OCI-LY7 (cell line): ENCODE measurements at regions not wholly inside any gene's neighbourhood (a gene's known extent, or its start where the extent isn't known, plus 50 kb on each side); places are given as distances from the start of the nearest gene placed in this dataset.

Experiments
- BruUV-seq: library from RNA; stranded (reverse); fragments of 400-500 nt; replicated peaks from 2 replicates; lab custom pipeline; 2021; lab: Mats Ljungman, UMichigan
- CTCF ChIA-PET: fragments of 300-600 bp; sonication (Branson Sonifier 250); formaldehyde crosslinking; loops from one replicate; lab custom pipeline; 2022; ENCODE audit warnings: antibody characterized with exemption; ENCODE audit not compliant: unreplicated experiment; lab: Charles Lee
- POLR2A ChIA-PET: fragments of 300-600 bp; sonication (Branson Sonifier 250); formaldehyde crosslinking; loops from one replicate; lab custom pipeline; 2022; ENCODE audit warnings: antibody characterized with exemption; lab: Charles Lee
- DNase-seq: peaks from one replicate; pipeline ENCODE4 v3.0.0-alpha.2; 2015; ENCODE audit warnings: low spot score
- H2AFZ ChIP-seq: fragments of 200-600 bp; sonication (generic), shearing (Covaris generic); 2 replicates; pipeline ENCODE4 v1.6.1; 2014; ENCODE audit warnings: mild to moderate bottlenecking, antibody characterized with exemption, low read length, moderate library complexity
- H3K27ac ChIP-seq: fragments of 200-600 bp; sonication (generic); 2 replicates; pipeline ENCODE4 v1.5.1; 2014; ENCODE audit warnings: mixed run types, low read depth, mild to moderate bottlenecking, moderate library complexity, low read length, inconsistent platforms; ENCODE audit not compliant: poor library complexity, severe bottlenecking
- H3K36me3 ChIP-seq: fragments of 200-600 bp; sonication (generic); 2 replicates; pipeline ENCODE4 v1.6.1; 2014; ENCODE audit warnings: mild to moderate bottlenecking, antibody characterized with exemption, low read length, moderate library complexity, mixed read lengths; ENCODE audit not compliant: insufficient read depth
- H3K4me1 ChIP-seq: fragments of 200-600 bp; sonication (generic); 2 replicates; pipeline ENCODE4 v1.5.1; 2014; ENCODE audit warnings: mild to moderate bottlenecking, low read length; ENCODE audit not compliant: insufficient read depth, poor library complexity, severe bottlenecking
- H3K4me2 ChIP-seq: fragments of 200-600 bp; sonication (generic); 2 replicates; pipeline ENCODE4 v1.6.1; 2014; ENCODE audit warnings: mild to moderate bottlenecking, low read length
- H3K4me3 ChIP-seq: fragments of 200-600 bp; sonication (generic); 2 replicates; pipeline ENCODE4 v1.5.1; 2014; ENCODE audit warnings: mild to moderate bottlenecking, low read depth, low read length; ENCODE audit not compliant: poor library complexity, severe bottlenecking
- H3K79me2 ChIP-seq: fragments of 200-600 bp; sonication (generic); 2 replicates; pipeline ENCODE4 v1.6.1; 2016; ENCODE audit warnings: low read depth, mild to moderate bottlenecking, low read length, moderate library complexity, mixed read lengths; ENCODE audit not compliant: insufficient read depth
- H3K9me2 ChIP-seq: fragments of 200-600 bp; sonication (generic); 2 replicates; pipeline ENCODE4 v1.6.1; 2016; ENCODE audit warnings: mild to moderate bottlenecking, low read length, mixed read lengths; ENCODE audit not compliant: insufficient read depth
- H3K9me3 ChIP-seq: fragments of 200-600 bp; sonication (generic); 2 replicates; pipeline ENCODE4 v1.6.1; 2014; ENCODE audit warnings: mild to moderate bottlenecking, mixed run types, low read length, mixed read lengths
- H4K20me1 ChIP-seq: fragments of 200-600 bp; sonication (generic); 2 replicates; pipeline ENCODE4 v1.6.1; 2014; ENCODE audit warnings: mild to moderate bottlenecking, antibody characterized with exemption, low read length, moderate library complexity, mixed read lengths; ENCODE audit not compliant: insufficient read depth
- EZH2phosphoT487 ChIP-seq: fragments of 200-600 bp; sonication (generic); IDR thresholded peaks from 2 replicates; pipeline ENCODE4 v1.6.1; 2018; ENCODE audit warnings: low read depth, borderline replicate concordance, mild to moderate bottlenecking, mixed run types, antibody characterized with exemption, low read length, moderate library complexity, mixed read lengths
- intact Hi-C: fragments of 100-400 bp; cut with micrococcal nuclease; formaldehyde crosslinking; loops from one replicate; pipeline ENCODE4 v1.10.0; 2022; ENCODE audit not compliant: unreplicated experiment
- TF ChIP-seq, protein P1 (sequence below): fragments of 200-600 bp; sonication (generic); conservative IDR thresholded peaks from 2 replicates; pipeline ENCODE4 v1.5.1; 2014; ENCODE audit warnings: mild to moderate bottlenecking, antibody characterized with exemption, low read length, moderate library complexity, mixed read lengths

DNA sequence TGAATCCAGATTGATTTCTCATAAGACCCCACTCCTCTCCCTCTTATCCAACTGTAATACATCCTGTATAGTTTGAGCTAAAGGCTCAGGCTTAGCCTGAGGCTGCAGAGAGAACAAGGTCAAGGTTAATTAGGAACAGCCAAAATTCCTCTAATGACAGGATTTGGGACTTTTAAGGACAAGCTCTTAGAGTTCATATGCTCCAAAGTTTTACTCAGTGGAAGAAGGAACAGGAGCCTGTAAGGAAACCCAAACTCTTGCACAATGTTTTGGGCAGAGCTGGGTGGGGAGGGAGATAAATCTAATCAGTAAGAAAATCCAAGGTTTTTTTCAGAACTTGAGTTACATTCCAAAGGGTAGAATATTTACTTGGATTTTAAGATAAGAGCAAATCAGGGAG lies 238.8 kb downstream of the QDPR start:
- Histone ChIP-seq H3K9me3 (no peaks in the 10 kb centered on the region), H4K20me1 (no peaks in the 10 kb centered on the region), H3K4me3 (no peak overlapping the region), H3K4me2 (no peak overlapping the region), H3K4me1 (peaks cover 6% of the 10 kb centered on the region), H2AFZ (no peak overlapping the region), H3K27ac (no peak overlapping the region), H3K36me3 (no peaks in the 10 kb centered on the region), H3K79me2 (no peaks in the 10 kb centered on the region), H3K9me2 (no peaks in the 10 kb centered on the region)
- BruUV-seq, result no TSS peak
- ChIA-PET POLR2A (interaction anchor here (1.2 to 1.6 kb wide), 2 partner anchors 9 to 48 kb away, joined by 3 to 5 read pairs; no protein-coding TSS in a partner anchor), CTCF (no interaction called here)
- TF ChIP-seq, protein P1, sequence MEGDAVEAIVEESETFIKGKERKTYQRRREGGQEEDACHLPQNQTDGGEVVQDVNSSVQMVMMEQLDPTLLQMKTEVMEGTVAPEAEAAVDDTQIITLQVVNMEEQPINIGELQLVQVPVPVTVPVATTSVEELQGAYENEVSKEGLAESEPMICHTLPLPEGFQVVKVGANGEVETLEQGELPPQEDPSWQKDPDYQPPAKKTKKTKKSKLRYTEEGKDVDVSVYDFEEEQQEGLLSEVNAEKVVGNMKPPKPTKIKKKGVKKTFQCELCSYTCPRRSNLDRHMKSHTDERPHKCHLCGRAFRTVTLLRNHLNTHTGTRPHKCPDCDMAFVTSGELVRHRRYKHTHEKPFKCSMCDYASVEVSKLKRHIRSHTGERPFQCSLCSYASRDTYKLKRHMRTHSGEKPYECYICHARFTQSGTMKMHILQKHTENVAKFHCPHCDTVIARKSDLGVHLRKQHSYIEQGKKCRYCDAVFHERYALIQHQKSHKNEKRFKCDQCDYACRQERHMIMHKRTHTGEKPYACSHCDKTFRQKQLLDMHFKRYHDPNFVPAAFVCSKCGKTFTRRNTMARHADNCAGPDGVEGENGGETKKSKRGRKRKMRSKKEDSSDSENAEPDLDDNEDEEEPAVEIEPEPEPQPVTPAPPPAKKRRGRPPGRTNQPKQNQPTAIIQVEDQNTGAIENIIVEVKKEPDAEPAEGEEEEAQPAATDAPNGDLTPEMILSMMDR, result no peak
- TF ChIP-seq EZH2phosphoT487, result no peak
- intact Hi-C loops, result no loop called here
- no peak for DNase-seq

DNA sequence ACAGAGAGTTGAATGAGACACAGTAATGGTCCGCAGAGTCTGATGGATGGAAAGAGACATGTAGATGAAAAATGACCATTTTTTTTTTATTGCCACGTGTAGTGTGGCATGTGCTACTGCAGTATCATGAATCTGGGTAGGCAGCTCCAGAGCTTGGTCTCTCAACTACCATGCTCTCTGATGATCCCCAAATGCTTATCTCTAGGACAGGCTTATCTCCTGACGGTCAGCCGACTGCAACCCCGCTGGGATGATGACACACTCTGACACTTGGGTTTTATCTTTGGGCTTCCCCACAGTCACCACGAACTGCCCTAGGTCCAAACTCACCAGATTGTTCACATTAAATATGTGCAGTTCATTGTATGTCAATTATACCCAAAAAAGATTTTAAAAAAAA lies 239.7 kb downstream of the QDPR start:
- DNase-seq, result no peak
- H3K79me2 ChIP-seq, result no peaks in the 10 kb centered on the region
- CTCF ChIA-PET, result no interaction called here

DNA sequence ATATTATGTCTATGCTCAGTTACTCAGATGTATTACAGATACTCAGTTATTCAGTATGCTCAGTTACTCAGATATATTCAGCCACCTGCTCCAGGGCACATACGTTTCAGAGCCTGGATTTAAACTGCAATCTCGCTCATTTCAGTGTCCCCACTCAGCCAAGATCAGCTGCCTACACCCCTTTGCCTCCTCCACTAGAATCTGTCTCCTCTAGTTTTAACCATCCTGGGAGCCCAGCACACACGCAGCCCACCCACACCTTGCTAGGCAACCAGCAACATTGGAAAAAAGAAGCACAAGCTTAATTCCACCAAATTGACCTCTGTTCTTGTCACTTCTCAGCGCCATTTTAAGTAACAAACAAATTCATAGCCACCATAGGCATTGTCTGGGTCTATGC lies 246.2 kb downstream of the QDPR start:
- Histone ChIP-seq H3K27ac (no peak overlapping the region), H3K4me3 (no peak overlapping the region), H4K20me1 (no peaks in the 10 kb centered on the region), H2AFZ (no peak overlapping the region), H3K4me2 (no peak overlapping the region), H3K4me1 (no peaks in the 10 kb centered on the region), H3K79me2 (no peaks in the 10 kb centered on the region), H3K36me3 (no peaks in the 10 kb centered on the region), H3K9me3 (no peaks in the 10 kb centered on the region), H3K9me2 (no peaks in the 10 kb centered on the region)
- POLR2A ChIA-PET, result interaction anchor here (1.2 kb wide), 1 partner anchor 21 kb away, joined by 4 read pairs; no protein-coding TSS in a partner anchor
- TF ChIP-seq EZH2phosphoT487, result no peak
- TF ChIP-seq, protein P1, result no peak
- CTCF ChIA-PET, result no interaction called here
- intact Hi-C loops, result no loop called here
- BruUV-seq, result no TSS peak
- DNase-seq, result no peak

More for the DNA sequence above, 239.7 kb downstream of the QDPR start:
- no TSS peak for BruUV-seq
- Histone ChIP-seq H3K27ac (no peak overlapping the region), H3K4me2 (no peak overlapping the region), H3K4me3 (no peak overlapping the region), H3K9me2 (no peaks in the 10 kb centered on the region), H2AFZ (no peak overlapping the region), H3K4me1 (peaks cover 6% of the 10 kb centered on the region), H4K20me1 (no peaks in the 10 kb centered on the region), H3K36me3 (no peaks in the 10 kb centered on the region), H3K9me3 (no peaks in the 10 kb centered on the region)
- POLR2A ChIA-PET, result no interaction called here
- TF ChIP-seq, protein P1, result no peak
- intact Hi-C loops, result no loop called here
